ENCODE measurements at regions not wholly inside any gene's neighbourhood (a gene's known extent, or its start where the extent isn't known, plus 50 kb on each side); places are given as distances from the start of the nearest gene placed in this dataset.

DNA sequence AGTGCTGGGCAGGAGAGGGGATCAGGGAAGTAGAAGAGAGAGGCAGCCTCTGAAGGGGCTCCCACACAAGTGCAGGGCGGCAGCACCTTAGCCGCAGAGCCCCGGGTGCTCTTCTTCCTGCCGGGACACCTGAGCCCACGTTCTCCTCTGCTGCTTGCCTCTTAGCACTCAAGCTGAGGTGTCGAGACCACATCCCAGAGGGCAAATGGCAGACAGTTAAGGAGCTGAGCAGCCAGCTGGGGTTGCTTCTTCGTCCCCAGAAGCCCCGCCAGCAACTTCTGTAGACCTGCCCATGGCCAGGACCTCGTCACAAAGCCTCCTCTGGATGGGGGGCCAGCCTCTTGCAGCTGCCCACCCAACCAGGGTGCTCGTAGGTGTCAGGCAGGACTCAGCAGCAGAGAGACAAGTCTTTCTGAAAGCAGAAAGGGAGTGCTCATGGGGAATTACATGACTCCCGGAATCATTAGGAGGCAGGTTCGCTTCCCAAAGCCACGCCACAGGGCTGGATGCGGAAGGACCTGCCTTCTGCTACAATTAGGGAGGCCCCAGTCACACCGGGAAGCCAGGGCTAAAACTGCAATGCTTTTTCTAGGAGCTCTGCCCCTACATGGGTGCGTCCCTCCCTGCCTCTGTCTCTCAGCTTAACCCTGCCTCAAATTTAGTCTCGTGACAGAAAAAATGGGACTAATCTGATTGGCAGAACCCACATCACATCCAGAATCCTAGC, 141.4 kb upstream of the RAB4A start:
- DNase-seq (ENCODE audit: low spot score in 2 of 2), result no peak
- WGBS, 2 donors, result 65 to 83% methylated on average over 15 to 17 of the region's 17 CpGs
- no peak overlapping the region for H3K4me3 ChIP-seq (ENCODE audit: low read depth, poor library complexity, severe bottlenecking)
- intact Hi-C loops (cut with DNase I; ENCODE audit: low total_unique reads), result no loop called here
- TF ChIP-seq, protein P1, sequence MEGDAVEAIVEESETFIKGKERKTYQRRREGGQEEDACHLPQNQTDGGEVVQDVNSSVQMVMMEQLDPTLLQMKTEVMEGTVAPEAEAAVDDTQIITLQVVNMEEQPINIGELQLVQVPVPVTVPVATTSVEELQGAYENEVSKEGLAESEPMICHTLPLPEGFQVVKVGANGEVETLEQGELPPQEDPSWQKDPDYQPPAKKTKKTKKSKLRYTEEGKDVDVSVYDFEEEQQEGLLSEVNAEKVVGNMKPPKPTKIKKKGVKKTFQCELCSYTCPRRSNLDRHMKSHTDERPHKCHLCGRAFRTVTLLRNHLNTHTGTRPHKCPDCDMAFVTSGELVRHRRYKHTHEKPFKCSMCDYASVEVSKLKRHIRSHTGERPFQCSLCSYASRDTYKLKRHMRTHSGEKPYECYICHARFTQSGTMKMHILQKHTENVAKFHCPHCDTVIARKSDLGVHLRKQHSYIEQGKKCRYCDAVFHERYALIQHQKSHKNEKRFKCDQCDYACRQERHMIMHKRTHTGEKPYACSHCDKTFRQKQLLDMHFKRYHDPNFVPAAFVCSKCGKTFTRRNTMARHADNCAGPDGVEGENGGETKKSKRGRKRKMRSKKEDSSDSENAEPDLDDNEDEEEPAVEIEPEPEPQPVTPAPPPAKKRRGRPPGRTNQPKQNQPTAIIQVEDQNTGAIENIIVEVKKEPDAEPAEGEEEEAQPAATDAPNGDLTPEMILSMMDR (IDR thresholded peaks at IDR 0.05), result no peak
- TF ChIP-seq POLR2A (IDR thresholded peaks at IDR 0.05), result no peak

DNA sequence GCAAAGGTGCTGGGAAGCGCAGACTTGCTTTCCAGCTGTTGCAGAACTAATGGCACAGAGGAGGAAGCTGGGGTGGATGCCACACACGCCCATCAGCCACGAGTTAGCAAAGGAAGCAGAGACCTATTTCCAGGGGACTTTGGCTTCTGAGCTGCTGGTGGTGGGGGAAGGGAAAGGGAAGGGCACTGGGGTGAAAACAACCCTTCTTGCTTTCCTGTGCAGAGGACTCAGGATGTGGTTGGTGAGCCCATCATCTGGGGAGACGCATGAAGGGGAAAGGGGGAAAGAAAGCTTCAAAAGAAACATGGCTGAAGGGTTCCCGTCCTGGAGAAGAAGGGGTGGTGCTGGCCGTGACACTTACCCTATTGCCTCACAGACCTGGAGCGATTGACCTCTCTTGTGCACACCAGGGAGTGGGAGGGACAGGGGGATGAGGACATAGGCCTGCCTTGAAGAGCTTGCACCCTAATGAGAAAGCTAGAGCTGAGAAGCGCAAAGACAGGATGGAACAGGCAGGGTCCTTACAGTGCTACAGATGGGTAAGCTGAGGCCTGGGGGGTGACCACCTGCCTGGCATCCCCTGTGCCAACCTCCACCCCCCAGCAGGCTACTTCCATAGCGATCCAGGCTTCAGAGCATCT, 140.8 kb upstream of the RAB4A start:
- intact Hi-C loops (cut with DNase I; ENCODE audit: low total_unique reads), result no loop called here
- no peak for TF ChIP-seq POLR2A (IDR thresholded peaks at IDR 0.05)
- TF ChIP-seq, protein P1 (IDR thresholded peaks at IDR 0.05), result no peak

DNA sequence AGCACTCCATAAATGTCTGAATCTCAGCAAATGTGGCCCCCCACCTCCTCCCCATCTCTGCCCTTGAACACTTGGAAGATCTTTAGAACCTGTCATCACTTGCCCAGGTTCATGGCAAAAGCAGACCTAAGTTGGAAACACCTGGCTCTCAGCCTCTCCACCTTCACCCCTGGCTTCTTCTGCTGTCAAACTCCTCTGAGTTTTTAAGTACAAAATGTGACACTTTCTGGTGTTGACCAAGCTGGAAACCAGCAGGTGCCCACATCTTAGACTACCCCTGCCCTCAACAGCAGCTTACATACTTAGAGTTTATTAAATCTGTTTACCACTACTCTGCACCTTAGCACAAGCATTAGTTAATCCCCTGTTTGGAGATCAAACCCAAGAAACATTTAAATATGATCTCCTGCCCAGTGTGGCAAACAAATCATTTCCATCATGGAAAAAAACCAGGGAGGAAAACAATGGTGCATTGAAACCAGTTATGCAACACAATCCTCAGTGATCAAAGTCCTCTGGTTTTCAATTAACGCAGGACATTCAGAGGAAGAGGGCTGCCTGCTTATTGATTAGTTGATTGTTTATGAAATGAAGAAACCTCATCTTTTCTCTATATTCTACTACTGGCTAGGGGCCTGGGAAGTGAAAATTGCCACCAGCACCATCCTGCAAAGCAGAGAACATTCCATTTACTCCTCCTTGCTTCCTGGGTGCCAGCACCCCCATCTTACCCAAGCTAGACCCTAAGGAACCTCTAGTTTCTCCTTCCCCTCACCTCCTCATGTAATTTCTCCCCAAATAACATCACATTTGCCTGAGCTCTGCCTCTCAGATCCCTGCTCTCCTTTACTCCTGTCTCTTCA, 139.4 kb upstream of the RAB4A start:
- intact Hi-C loops (cut with DNase I; ENCODE audit: low total_unique reads), result no loop called here
- DNase-seq (ENCODE audit: low spot score in 2 of 2), result no peak
- TF ChIP-seq POLR2A (IDR thresholded peaks at IDR 0.05), result no peak
- TF ChIP-seq, protein P1 (IDR thresholded peaks at IDR 0.05), result no peak
- no peak overlapping the region for H3K4me3 ChIP-seq (ENCODE audit: low read depth, poor library complexity, severe bottlenecking)
- WGBS, 2 donors, result 58 to 72% methylated on average over 1 of the region's 1 CpG

More for the DNA sequence above, 140.8 kb upstream of the RAB4A start:
- 54 to 68% methylated on average over 9 of the region's 9 CpGs for WGBS, 2 donors
- DNase-seq (ENCODE audit: low spot score in 2 of 2), result peak; percentile 50 to 86
- H3K4me3 ChIP-seq (ENCODE audit: low read depth, poor library complexity, severe bottlenecking), result no peak overlapping the region

DNA sequence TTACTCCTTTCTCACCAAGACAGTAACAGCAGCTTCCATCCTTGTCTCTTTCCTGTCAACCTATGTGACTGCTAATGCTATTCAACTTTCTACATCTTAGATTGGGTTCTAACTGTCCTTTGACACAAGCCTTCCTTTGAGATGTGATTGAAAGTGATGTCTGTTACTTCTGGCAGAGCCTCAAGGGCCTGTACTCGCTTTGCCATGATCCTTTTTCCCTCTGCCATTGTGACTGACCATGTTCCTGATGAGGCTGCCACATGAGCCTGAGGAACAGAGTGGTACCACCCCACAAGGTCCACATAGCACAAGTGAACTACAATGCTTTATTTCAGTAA, 138.8 kb upstream of the RAB4A start:
- WGBS, 2 donors, result 86 to 96% methylated on average over 1 of the region's 1 CpG
- H3K4me3 ChIP-seq (ENCODE audit: low read depth, poor library complexity, severe bottlenecking), result no peak overlapping the region
- TF ChIP-seq, protein P1 (IDR thresholded peaks at IDR 0.05), result no peak
- no peak for TF ChIP-seq POLR2A (IDR thresholded peaks at IDR 0.05)
- intact Hi-C loops (cut with DNase I; ENCODE audit: low total_unique reads), result no loop called here
- DNase-seq (ENCODE audit: low spot score in 2 of 2), result no peak

DNA sequence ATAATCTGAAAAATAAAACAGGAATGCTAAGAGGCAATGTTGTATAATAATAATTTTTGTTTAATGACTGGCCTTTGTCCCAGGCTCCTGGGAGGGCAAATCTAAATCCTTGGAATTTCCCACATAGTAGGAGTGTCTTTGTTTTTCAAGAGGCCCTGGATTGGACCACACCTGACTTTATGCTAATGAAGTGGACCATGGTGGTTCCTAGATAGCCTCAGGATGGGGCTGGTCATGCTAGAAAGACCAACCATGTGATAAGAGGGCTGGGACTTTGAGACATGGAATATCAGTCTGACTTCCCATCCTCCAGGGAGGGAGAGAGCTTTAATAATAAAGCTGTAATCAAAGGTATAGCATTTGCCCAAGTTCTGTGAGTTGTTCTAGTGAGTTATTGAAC, 138.2 kb upstream of the RAB4A start:
- DNase-seq (ENCODE audit: low spot score in 2 of 2), result no peak
- no peak for TF ChIP-seq POLR2A (IDR thresholded peaks at IDR 0.05)
- TF ChIP-seq, protein P1 (IDR thresholded peaks at IDR 0.05), result no peak
- intact Hi-C loops (cut with DNase I; ENCODE audit: low total_unique reads), result no loop called here
- H3K4me3 ChIP-seq (ENCODE audit: low read depth, poor library complexity, severe bottlenecking), result no peak overlapping the region
